ENCODE measurements at regions not wholly inside any gene's neighbourhood (a gene's known extent, or its start where the extent isn't known, plus 50 kb on each side); places are given as distances from the start of the nearest gene placed in this dataset.

- TF ChIP-seq CTCF (IDR thresholded peaks at IDR 0.05), result no peak
- no peak for TF ChIP-seq POLR2A (IDR thresholded peaks at IDR 0.05)
Measured at GRCh38 chr21:27525780-27526179, 558.9 kb upstream of the ADAMTS5 start.
